Suprapubic skin (tissue), 4 donors: ENCODE measurements at regions not wholly inside any gene's neighbourhood (a gene's known extent, or its start where the extent isn't known, plus 50 kb on each side); places are given as distances from the start of the nearest gene placed in this dataset.

Source experiments
- DNase-seq, 2 donors: peaks; one replicate each; pipeline ENCODE4 v3.0.0-alpha.2; 2019; ENCODE audit warnings: low spot score in 2 of 2
- H3K27ac ChIP-seq: fragments of 200-600 bp; sonication (generic); one replicate; pipeline ENCODE4 v1.5.1; 2019
- H3K27me3 ChIP-seq: fragments of 200-600 bp; sonication (generic); one replicate; pipeline ENCODE4 v1.5.1; 2019
- H3K36me3 ChIP-seq: fragments of 200-600 bp; sonication (generic); one replicate; pipeline ENCODE4 v1.5.1; 2019
- H3K4me1 ChIP-seq: fragments of 200-600 bp; sonication (generic); one replicate; pipeline ENCODE4 v1.5.1; 2019
- H3K4me3 ChIP-seq: fragments of 200-600 bp; sonication (generic); one replicate; pipeline ENCODE4 v1.5.1; 2019; ENCODE audit warnings: mild to moderate bottlenecking
- H3K9me3 ChIP-seq: fragments of 200-600 bp; sonication (generic); one replicate; pipeline ENCODE4 v1.5.1; 2019
- EP300 ChIP-seq: sonication (generic); formaldehyde crosslinking; IDR thresholded peaks from one replicate; pipeline ENCODE4 v1.6.1; 2017; ENCODE audit warnings: antibody characterized with exemption
- POLR2A ChIP-seq, 2 donors: fragments of 450-650 bp; IDR thresholded peaks; one replicate each; pipeline ENCODE4 v1.6.1; 2017; ENCODE audit warnings: antibody characterized with exemption in 2 of 2, mild to moderate bottlenecking in 2 of 2, moderate library complexity in 2 of 2
- POLR2AphosphoS5 ChIP-seq, 3 donors: sonication (generic); formaldehyde crosslinking; IDR thresholded peaks; one replicate each; pipeline ENCODE4 v1.6.1; 2017; ENCODE audit warnings: antibody characterized with exemption in 3 of 3
- WGBS: methylation state at CpG from one replicate; pipeline ENCODE4 v1.1.5; 2018; 5-methylcytosine and 5-hydroxymethylcytosine counted together
- TF ChIP-seq, protein P1 (sequence below), 2 donors: fragments of 200-600 bp in 1 of 2; fragments of 450-650 bp in 1 of 2; sonication (generic) in 1 of 2; IDR thresholded peaks; one replicate each; pipeline ENCODE4 v1.5.1; 2016 to 2019; ENCODE audit warnings: antibody characterized with exemption in 2 of 2, mild to moderate bottlenecking in 1 of 2, moderate library complexity in 1 of 2

DNA sequence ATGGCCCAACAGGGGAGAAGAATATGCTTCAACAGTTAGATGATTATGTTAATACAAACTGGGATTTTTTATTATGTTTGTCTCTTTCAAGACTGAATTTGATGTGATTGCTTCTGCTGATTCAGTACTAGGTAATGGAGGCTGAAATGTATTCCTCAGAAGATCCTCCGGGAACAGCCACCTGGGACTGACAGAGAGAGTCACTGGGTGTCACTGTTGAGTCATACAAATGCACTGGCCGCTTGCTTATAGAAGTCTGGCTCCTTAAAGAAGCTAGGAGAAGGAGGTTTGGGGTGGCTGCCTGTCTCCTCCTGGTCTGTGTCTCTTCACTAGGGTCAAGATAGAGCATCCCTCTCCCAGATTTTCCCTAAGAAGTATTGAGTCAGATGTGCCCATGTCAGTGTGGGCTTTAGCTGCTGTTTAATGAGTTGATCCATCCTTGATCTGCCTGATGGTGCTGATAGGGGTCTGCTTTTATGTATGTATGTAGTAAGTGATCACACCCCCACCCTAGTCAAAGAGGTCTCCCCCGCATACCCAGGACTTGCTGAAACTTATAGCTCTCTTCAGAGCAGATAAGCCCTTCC, 773.4 kb downstream of the BRINP1 start:
- Histone ChIP-seq H3K9me3 (no peaks in the 10 kb centered on the region), H3K4me3 (no peak overlapping the region), H3K36me3 (no peaks in the 10 kb centered on the region), H3K27ac (no peak overlapping the region), H3K4me1 (no peaks in the 10 kb centered on the region), H3K27me3 (no peaks in the 10 kb centered on the region)
- WGBS = 15% methylated on average over 3 of the region's 3 CpGs
- TF ChIP-seq POLR2AphosphoS5 (IDR thresholded peaks at IDR 0.05) = no peak
- TF ChIP-seq, protein P1, sequence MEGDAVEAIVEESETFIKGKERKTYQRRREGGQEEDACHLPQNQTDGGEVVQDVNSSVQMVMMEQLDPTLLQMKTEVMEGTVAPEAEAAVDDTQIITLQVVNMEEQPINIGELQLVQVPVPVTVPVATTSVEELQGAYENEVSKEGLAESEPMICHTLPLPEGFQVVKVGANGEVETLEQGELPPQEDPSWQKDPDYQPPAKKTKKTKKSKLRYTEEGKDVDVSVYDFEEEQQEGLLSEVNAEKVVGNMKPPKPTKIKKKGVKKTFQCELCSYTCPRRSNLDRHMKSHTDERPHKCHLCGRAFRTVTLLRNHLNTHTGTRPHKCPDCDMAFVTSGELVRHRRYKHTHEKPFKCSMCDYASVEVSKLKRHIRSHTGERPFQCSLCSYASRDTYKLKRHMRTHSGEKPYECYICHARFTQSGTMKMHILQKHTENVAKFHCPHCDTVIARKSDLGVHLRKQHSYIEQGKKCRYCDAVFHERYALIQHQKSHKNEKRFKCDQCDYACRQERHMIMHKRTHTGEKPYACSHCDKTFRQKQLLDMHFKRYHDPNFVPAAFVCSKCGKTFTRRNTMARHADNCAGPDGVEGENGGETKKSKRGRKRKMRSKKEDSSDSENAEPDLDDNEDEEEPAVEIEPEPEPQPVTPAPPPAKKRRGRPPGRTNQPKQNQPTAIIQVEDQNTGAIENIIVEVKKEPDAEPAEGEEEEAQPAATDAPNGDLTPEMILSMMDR (IDR thresholded peaks at IDR 0.05) = peak in 1 of 2 donors; percentile 17
- TF ChIP-seq POLR2A (IDR thresholded peaks at IDR 0.05) = no peak
- no peak for TF ChIP-seq EP300
- no peak for DNase-seq

DNA sequence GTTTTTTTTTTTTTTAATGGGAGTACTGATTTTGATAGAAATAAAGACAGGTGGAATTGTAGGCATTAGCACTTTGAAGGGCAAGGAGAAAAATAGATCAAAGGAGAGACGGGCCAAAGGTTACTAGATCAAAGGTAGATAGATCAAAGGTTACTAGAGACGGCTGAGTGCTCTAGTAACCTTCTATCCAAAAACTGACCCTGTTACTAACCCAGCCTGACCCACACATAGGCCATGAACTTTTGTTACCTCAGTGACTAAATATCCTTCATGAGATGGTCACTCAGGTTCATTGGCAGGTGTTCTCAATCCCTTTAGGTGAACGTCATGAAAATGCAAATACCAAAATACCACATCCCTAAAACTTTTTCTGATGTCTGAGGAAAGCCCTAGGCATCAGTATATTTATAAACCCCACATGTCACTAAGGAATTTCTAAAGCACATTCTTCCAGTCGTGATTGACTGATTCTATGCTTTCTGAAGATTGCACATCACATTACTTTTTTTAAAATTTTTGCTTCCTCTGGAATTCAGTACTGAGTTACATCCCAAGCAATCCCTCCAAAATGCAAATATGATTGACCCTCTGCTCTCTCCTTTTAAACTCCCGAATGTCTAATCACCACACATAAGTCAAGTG, 772.7 kb downstream of the BRINP1 start:
- 60% methylated on average over 5 of the region's 5 CpGs for WGBS
- H3K4me3 ChIP-seq = no peak overlapping the region
- H3K27ac ChIP-seq = no peak overlapping the region
- H3K9me3 ChIP-seq = no peaks in the 10 kb centered on the region
- H3K4me1 ChIP-seq = no peaks in the 10 kb centered on the region
- TF ChIP-seq, protein P1 (IDR thresholded peaks at IDR 0.05) = no peak
- TF ChIP-seq POLR2A (IDR thresholded peaks at IDR 0.05) (no peak), EP300 (no peak), POLR2AphosphoS5 (IDR thresholded peaks at IDR 0.05) (no peak)
- no peaks in the 10 kb centered on the region for H3K27me3 ChIP-seq
- no peak for DNase-seq
- no peaks in the 10 kb centered on the region for H3K36me3 ChIP-seq

DNA sequence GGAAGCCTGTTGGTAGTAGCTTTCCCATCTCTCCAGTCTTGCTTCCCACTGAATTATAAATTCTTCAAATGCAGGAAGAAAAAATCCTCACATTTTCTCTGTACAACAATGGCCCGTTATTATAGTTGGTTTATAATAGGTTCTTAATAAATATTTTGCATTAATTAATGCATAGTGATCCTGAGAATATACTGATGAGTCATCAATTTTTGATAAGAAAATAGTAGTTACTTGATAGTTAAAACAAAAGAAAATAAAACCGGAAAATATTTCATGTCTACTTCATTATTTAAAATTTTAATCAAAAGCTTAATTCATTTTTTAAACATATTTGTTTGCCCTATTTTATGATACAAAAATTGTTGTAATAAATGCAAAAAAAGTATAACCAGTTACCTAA, 762.6 kb downstream of the BRINP1 start:
- H3K4me1 ChIP-seq = no peaks in the 10 kb centered on the region
- H3K4me3 ChIP-seq = no peak overlapping the region
- no peak overlapping the region for H3K27ac ChIP-seq
- WGBS = 89% methylated on average over 2 of the region's 2 CpGs
- H3K36me3 ChIP-seq = no peaks in the 10 kb centered on the region
- no peak for DNase-seq
- no peak for TF ChIP-seq POLR2AphosphoS5 (IDR thresholded peaks at IDR 0.05)
- no peak for TF ChIP-seq EP300
- TF ChIP-seq POLR2A (IDR thresholded peaks at IDR 0.05) = no peak
- TF ChIP-seq, protein P1 (IDR thresholded peaks at IDR 0.05) = no peak
- H3K27me3 ChIP-seq = no peaks in the 10 kb centered on the region
- no peaks in the 10 kb centered on the region for H3K9me3 ChIP-seq

DNA sequence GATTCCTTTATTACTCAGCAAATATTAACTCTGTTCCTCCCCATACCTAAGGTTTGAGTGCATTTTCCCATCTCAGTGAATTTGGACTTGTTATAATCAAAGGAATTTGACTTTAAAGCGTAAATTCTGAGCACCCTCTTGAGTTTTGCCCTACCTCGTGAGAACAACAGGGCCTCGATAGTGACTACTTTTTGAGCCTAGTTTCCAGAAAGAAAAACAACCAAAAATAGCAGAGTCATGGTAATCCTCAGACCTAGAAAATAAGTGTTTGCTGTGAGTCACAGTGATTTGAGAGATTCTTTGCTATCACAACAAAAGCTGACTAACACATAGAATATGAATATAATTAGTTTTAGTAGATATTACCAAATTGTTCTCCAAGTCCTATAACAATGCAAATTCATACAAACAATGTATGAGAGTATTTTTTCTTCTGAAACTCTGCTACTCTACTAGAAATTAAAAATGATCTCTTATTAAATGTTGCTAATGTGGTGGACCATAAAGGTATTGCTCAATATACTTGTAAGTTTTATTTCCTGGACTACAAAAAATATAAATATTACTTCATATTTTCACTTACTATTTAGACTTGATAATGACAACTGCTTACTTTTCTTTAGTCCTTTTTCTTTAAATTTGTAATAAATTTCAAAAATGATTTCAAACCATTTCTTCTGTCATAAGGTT, 759.7 kb downstream of the BRINP1 start:
- 74% methylated on average over 3 of the region's 3 CpGs for WGBS
- Histone ChIP-seq H3K36me3 (no peaks in the 10 kb centered on the region), H3K4me3 (no peak overlapping the region), H3K9me3 (no peaks in the 10 kb centered on the region), H3K27ac (no peak overlapping the region), H3K4me1 (no peaks in the 10 kb centered on the region), H3K27me3 (no peaks in the 10 kb centered on the region)
- no peak for DNase-seq
- TF ChIP-seq EP300 = no peak
- TF ChIP-seq, protein P1 (IDR thresholded peaks at IDR 0.05) = no peak

DNA sequence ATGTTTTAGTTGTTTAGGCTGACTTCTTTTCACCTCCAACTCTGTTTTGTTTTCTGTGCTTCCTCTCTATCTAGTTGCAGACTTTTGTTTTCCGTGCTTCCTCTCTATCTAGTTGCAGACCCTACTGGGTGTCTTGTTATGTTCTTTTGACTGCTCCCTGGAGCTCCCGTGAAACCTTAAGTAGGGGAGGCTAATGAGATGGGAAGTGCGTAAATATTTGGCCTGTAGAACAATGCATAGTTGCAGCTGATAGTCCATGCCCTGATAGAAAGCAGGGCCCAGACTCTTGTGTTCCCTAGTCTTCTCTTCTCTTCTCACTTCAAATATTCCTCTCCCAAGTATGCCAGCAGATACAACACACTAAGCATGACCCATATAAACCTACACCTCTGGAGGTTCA, 757.0 kb downstream of the BRINP1 start:
- Histone ChIP-seq H3K27ac (no peak overlapping the region), H3K9me3 (no peaks in the 10 kb centered on the region), H3K27me3 (no peaks in the 10 kb centered on the region), H3K36me3 (no peaks in the 10 kb centered on the region), H3K4me1 (no peaks in the 10 kb centered on the region), H3K4me3 (no peak overlapping the region)
- WGBS = 51% methylated on average over 3 of the region's 3 CpGs
- DNase-seq = no peak
- TF ChIP-seq POLR2AphosphoS5 (IDR thresholded peaks at IDR 0.05) = no peak
- no peak for TF ChIP-seq EP300
- TF ChIP-seq POLR2A (IDR thresholded peaks at IDR 0.05) = no peak
- TF ChIP-seq, protein P1 (IDR thresholded peaks at IDR 0.05) = no peak
